CD4-positive, alpha-beta memory T cell (primary cell): ENCODE measurements at regions not wholly inside any gene's neighbourhood (a gene's known extent, or its start where the extent isn't known, plus 50 kb on each side); places are given as distances from the start of the nearest gene placed in this dataset.

Experiments
- CTCF ChIA-PET: fragments of 350-600 bp; sonication (Branson Sonifier 250); formaldehyde crosslinking; loops from one replicate; lab custom pipeline; 2021; ENCODE audit warnings: inconsistent platforms; ENCODE audit not compliant: partially characterized antibody; lab: Charles Lee
- POLR2A ChIA-PET: fragments of 350-600 bp; sonication (Branson Sonifier 250); formaldehyde crosslinking; loops from one replicate; lab custom pipeline; 2021; ENCODE audit not compliant: partially characterized antibody; lab: Charles Lee
- DNase-seq, 5 donors: peaks; one replicate each; pipeline versions ENCODE4 v3.0.0 to v3.0.0-alpha.2; 2020 to 2022; ENCODE audit warnings: mixed read lengths in 1 of 5
- H3K27ac ChIP-seq: one replicate; pipeline ENCODE4 v1.7.0; 2013; ENCODE audit warnings: low read depth, low read length
- H3K27me3 ChIP-seq: 2 replicates; pipeline ENCODE4 v1.7.0; 2013; ENCODE audit warnings: mild to moderate bottlenecking, low read length, moderate library complexity; ENCODE audit not compliant: insufficient read depth
- H3K36me3 ChIP-seq: 2 replicates; pipeline ENCODE4 v1.7.0; 2013; ENCODE audit warnings: mild to moderate bottlenecking, low read length, moderate library complexity; ENCODE audit not compliant: insufficient read depth
- H3K4me1 ChIP-seq: 2 replicates; pipeline ENCODE4 v1.7.0; 2013; ENCODE audit warnings: mild to moderate bottlenecking, low read length, moderate library complexity; ENCODE audit not compliant: insufficient read depth
- H3K4me3 ChIP-seq, 2 donors: one replicate each; pipeline ENCODE4 v1.7.0; 2013; ENCODE audit warnings: low read length in 2 of 2, mild to moderate bottlenecking in 1 of 2
- H3K9me3 ChIP-seq, 2 donors: one replicate each; pipeline ENCODE4 v1.7.0; 2013; ENCODE audit warnings: low read length in 2 of 2, control low read depth in 1 of 2; ENCODE audit not compliant: control insufficient read depth in 1 of 2
- H3K27ac Mint-ChIP-seq, 7 donors: one replicate each; pipeline ENCODE4 v1.8.0; 2020 to 2021; ENCODE audit warnings: mixed read lengths in 7 of 7, mild to moderate bottlenecking in 6 of 7, inconsistent platforms in 3 of 7, moderate library complexity in 3 of 7
- H3K27me3 Mint-ChIP-seq, 2 donors: one replicate each; pipeline ENCODE4 v1.8.0; 2020 to 2021; ENCODE audit warnings: mixed read lengths in 2 of 2
- H3K36me3 Mint-ChIP-seq, 2 donors: one replicate each; pipeline ENCODE4 v1.8.0; 2020 to 2021; ENCODE audit warnings: mixed read lengths in 2 of 2, inconsistent platforms in 1 of 2, mild to moderate bottlenecking in 1 of 2
- H3K4me1 Mint-ChIP-seq, 4 donors: one replicate each; pipeline ENCODE4 v1.8.0; 2020 to 2021; ENCODE audit warnings: mixed read lengths in 4 of 4, mild to moderate bottlenecking in 1 of 4
- H3K4me3 Mint-ChIP-seq, 8 donors: one replicate each; pipeline ENCODE4 v1.8.0; 2020 to 2021; ENCODE audit warnings: mixed read lengths in 8 of 8, mild to moderate bottlenecking in 7 of 8, moderate library complexity in 6 of 8, inconsistent platforms in 3 of 8
- H3K9me3 Mint-ChIP-seq, 8 donors: one replicate each; pipeline ENCODE4 v1.8.0; 2020 to 2021; ENCODE audit warnings: mixed read lengths in 8 of 8, mild to moderate bottlenecking in 5 of 8, inconsistent platforms in 3 of 8, moderate library complexity in 1 of 8
- intact Hi-C: fragments of 100-400 bp; cut with micrococcal nuclease; formaldehyde crosslinking; loops from one replicate; pipeline ENCODE4 v1.15.1; 2023

GRCh38 chr14:98901511-98902205 is 370.3 kb downstream of the BCL11B start:
- no peaks in the 10 kb centered on the region for H3K27me3 ChIP-seq
- ChIA-PET POLR2A (interaction anchor here (1.3 kb wide), 1 partner anchor 11 kb away, joined by 3 read pairs; no protein-coding TSS in a partner anchor), CTCF (no interaction called here)
- intact Hi-C loops, result no loop called here
- no peak overlapping the region for H3K27ac ChIP-seq
- Mint-ChIP-seq H3K27ac (peak overlapping the region in 1 of 7 donors; percentile 29), H3K4me3 (no peak overlapping the region), H3K4me1 (peaks cover 0 to 4% (median 0%) of the 10 kb centered on the region in 4 donors), H3K9me3 (peaks cover 0 to 2% (median 0%) of the 10 kb centered on the region in 8 donors), H3K36me3 (no peaks in the 10 kb centered on the region), H3K27me3 (peaks cover 0 to 1% of the 10 kb centered on the region in 2 donors)
- H3K4me3 ChIP-seq, result no peak overlapping the region
- H3K4me1 ChIP-seq, result no peaks in the 10 kb centered on the region
- H3K36me3 ChIP-seq, result no peaks in the 10 kb centered on the region
- DNase-seq, result no peak
- H3K9me3 ChIP-seq, result no peaks in the 10 kb centered on the region

- peak overlapping the region in 2 of 7 donors; percentile 4 to 17 for H3K27ac Mint-ChIP-seq
- Histone ChIP-seq H3K9me3 (no peaks in the 10 kb centered on the region), H3K27ac (no peak overlapping the region), H3K4me1 (no peaks in the 10 kb centered on the region), H3K4me3 (no peak overlapping the region), H3K36me3 (no peaks in the 10 kb centered on the region), H3K27me3 (no peaks in the 10 kb centered on the region)
- CTCF ChIA-PET, result no interaction called here
- intact Hi-C loops, result no loop called here
- no peaks in the 10 kb centered on the region for H3K36me3 Mint-ChIP-seq
- peaks cover 0 to 4% (median 0%) of the 10 kb centered on the region in 4 donors for H3K4me1 Mint-ChIP-seq
- no peaks in the 10 kb centered on the region for H3K9me3 Mint-ChIP-seq
- H3K4me3 Mint-ChIP-seq, result no peak overlapping the region
- DNase-seq, result no peak
- POLR2A ChIA-PET, result no interaction called here
- H3K27me3 Mint-ChIP-seq, result peaks cover 0 to 2% of the 10 kb centered on the region in 2 donors
Measured at GRCh38 chr14:98903371-98903770, 368.6 kb downstream of the BCL11B start.

- H3K36me3 ChIP-seq, result no peaks in the 10 kb centered on the region
- peaks cover 0 to 2% of the 10 kb centered on the region in 2 donors for H3K27me3 Mint-ChIP-seq
- no peaks in the 10 kb centered on the region for H3K9me3 Mint-ChIP-seq
- intact Hi-C loops, result no loop called here
- H3K4me1 Mint-ChIP-seq, result peaks cover 0 to 9% (median 0%) of the 10 kb centered on the region in 4 donors
- ChIA-PET CTCF (no interaction called here), POLR2A (interaction anchor here (1.0 kb wide), 1 partner anchor 28 kb away, joined by 3 read pairs; no protein-coding TSS in a partner anchor)
- H3K27me3 ChIP-seq, result no peaks in the 10 kb centered on the region
- no peak overlapping the region for H3K27ac ChIP-seq
- no peak overlapping the region for H3K27ac Mint-ChIP-seq
- H3K36me3 Mint-ChIP-seq, result no peaks in the 10 kb centered on the region
- no peak for DNase-seq
- no peak overlapping the region for H3K4me3 ChIP-seq
- H3K4me3 Mint-ChIP-seq, result no peak overlapping the region
- no peaks in the 10 kb centered on the region for H3K4me1 ChIP-seq
- H3K9me3 ChIP-seq, result no peaks in the 10 kb centered on the region
Measured at GRCh38 chr14:98904677-98905076, 367.3 kb downstream of the BCL11B start.

- ChIA-PET POLR2A (no interaction called here), CTCF (interaction anchor here (0.9 kb wide), 1 partner anchor 368 kb away, joined by 3 read pairs; no protein-coding TSS in a partner anchor)
- no peak for DNase-seq
- H3K4me3 ChIP-seq, result no peak overlapping the region
- Mint-ChIP-seq H3K4me3 (no peak overlapping the region), H3K36me3 (no peaks in the 10 kb centered on the region), H3K9me3 (no peaks in the 10 kb centered on the region), H3K27me3 (peaks cover 0 to 2% of the 10 kb centered on the region in 2 donors), H3K4me1 (peaks cover 0 to 16% (median 3%) of the 10 kb centered on the region in 4 donors), H3K27ac (no peak overlapping the region)
- H3K27ac ChIP-seq, result no peak overlapping the region
- H3K36me3 ChIP-seq, result no peaks in the 10 kb centered on the region
- H3K4me1 ChIP-seq, result no peaks in the 10 kb centered on the region
- no peaks in the 10 kb centered on the region for H3K9me3 ChIP-seq
- intact Hi-C loops, result no loop called here
- no peaks in the 10 kb centered on the region for H3K27me3 ChIP-seq
Measured at GRCh38 chr14:98906123-98906995, 365.6 kb downstream of the BCL11B start.

DNA sequence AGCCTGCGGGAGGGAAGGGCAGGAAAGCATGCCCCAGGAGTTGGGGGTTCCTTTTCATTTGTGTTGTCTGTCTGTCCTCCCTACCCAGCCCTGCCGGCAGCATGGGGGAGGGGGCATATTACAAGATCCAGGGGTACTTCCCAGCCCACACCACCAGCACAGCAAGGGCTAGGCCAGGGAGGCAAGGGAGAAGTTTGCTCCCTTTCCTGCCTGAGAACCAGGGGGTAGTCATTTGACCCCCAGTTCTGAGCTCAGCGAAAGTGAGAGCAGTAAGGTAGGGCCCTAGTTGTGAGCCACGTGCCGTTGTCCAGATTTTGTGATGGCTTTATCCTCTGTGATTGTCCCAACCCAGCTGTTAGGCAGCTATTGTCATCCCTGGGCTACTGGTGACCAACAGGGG is 364.7 kb downstream of the BCL11B start:
- H3K4me1 ChIP-seq, result peaks cover 8% of the 10 kb centered on the region
- DNase-seq, result no peak
- H3K9me3 ChIP-seq, result no peaks in the 10 kb centered on the region
- ChIA-PET CTCF (interaction anchor here (0.9 kb wide), 1 partner anchor 367 kb away, joined by 3 read pairs; no protein-coding TSS in a partner anchor), POLR2A (no interaction called here)
- no peak overlapping the region for H3K27ac ChIP-seq
- no peak overlapping the region for H3K27ac Mint-ChIP-seq
- peaks cover 6 to 25% (median 9%) of the 10 kb centered on the region in 4 donors for H3K4me1 Mint-ChIP-seq
- H3K36me3 Mint-ChIP-seq, result no peaks in the 10 kb centered on the region
- H3K36me3 ChIP-seq, result no peaks in the 10 kb centered on the region
- no peak overlapping the region for H3K4me3 ChIP-seq
- H3K27me3 Mint-ChIP-seq, result peaks cover 0 to 1% of the 10 kb centered on the region in 2 donors
- no peak overlapping the region for H3K4me3 Mint-ChIP-seq
- no peaks in the 10 kb centered on the region for H3K27me3 ChIP-seq
- intact Hi-C loops, result no loop called here
- H3K9me3 Mint-ChIP-seq, result no peaks in the 10 kb centered on the region

DNA sequence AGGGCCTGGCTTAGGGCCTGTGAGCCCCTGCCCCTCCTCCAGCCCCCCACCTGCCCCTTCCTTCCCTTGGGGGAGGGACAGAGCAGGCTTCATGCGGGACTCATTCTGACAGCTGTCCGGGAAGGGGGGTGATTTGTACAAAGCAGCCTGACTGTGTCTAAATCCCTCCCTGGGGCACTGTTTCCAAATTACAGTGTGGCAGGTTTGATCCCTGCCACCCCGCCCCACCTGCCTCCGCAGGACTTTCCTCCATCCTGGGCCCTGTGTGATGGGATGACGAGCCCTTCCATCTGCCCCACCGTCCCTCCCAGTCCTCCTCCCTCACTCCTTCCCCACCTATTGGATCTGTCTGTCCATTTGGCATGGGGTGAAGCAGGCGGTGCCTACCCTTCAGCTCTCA is 363.9 kb downstream of the BCL11B start:
- ChIA-PET POLR2A (no interaction called here), CTCF (no interaction called here)
- no peaks in the 10 kb centered on the region for H3K36me3 ChIP-seq
- H3K4me1 ChIP-seq, result peaks cover 16% of the 10 kb centered on the region
- peaks cover 12 to 33% (median 17%) of the 10 kb centered on the region in 4 donors for H3K4me1 Mint-ChIP-seq
- H3K27me3 ChIP-seq, result no peaks in the 10 kb centered on the region
- no peak overlapping the region for H3K4me3 Mint-ChIP-seq
- no peaks in the 10 kb centered on the region for H3K36me3 Mint-ChIP-seq
- H3K27ac ChIP-seq, result no peak overlapping the region
- peaks cover 0 to 1% of the 10 kb centered on the region in 2 donors for H3K27me3 Mint-ChIP-seq
- H3K27ac Mint-ChIP-seq, result peak overlapping the region in 1 of 7 donors; percentile 3
- intact Hi-C loops, result no loop called here
- H3K4me3 ChIP-seq, result no peak overlapping the region
- no peaks in the 10 kb centered on the region for H3K9me3 Mint-ChIP-seq
- DNase-seq, result no peak
- no peaks in the 10 kb centered on the region for H3K9me3 ChIP-seq
